NT2/D1 (cell line): ENCODE measurements at regions not wholly inside any gene's neighbourhood (a gene's known extent, or its start where the extent isn't known, plus 50 kb on each side); places are given as distances from the start of the nearest gene placed in this dataset.

Experiments
- SUZ12 ChIP-seq: IDR thresholded peaks from 2 replicates; pipeline ENCODE4 v1.6.1; 2011; ENCODE audit not compliant: insufficient read length, insufficient read depth; ENCODE audit errors: extremely low read depth
- ZNF274 ChIP-seq: IDR thresholded peaks from 2 replicates; pipeline ENCODE4 v1.6.1; 2011; ENCODE audit warnings: mild to moderate bottlenecking, low read depth, low read length

DNA sequence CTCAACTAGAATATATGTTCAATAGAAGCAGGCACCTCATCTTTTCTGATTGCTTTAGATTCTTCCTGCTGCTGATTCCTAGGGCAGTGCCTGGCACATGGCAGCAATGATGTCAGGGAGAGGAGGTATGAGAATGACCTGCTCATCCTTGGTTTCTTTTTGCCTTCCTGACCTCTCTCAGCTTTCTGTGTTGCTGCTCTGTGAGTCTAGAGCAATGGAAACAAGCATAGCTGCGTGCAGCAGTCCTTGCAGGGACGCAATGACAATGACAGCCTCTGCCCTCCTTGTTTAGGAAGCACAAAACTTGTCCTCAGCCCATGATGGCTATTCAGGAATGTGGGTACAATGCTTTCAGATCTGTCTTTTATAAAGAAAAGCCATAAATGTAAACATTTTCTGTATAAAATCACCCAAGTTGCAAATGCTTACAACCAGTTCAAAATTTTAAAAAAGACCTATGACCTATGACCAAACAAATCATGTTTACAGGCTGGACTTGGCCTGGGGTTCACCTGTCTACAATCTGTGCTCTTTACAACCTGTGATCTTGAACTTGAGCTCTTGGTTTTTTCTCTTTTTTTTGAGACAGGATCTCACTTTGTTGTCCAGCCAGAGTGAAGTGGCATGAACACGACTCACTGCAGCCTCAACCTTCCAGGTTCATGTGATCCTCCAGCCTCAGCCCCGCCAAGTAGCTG is 549.4 kb upstream of the ATP2B1 start:
- no peak for TF ChIP-seq ZNF274
- TF ChIP-seq SUZ12 = no peak
